ENCODE measurements at regions not wholly inside any gene's neighbourhood (a gene's known extent, or its start where the extent isn't known, plus 50 kb on each side); places are given as distances from the start of the nearest gene placed in this dataset.

GRCh38 chr1:60287536-60287935 is 214.0 kb upstream of the C1orf87 start:
- no peak overlapping the region for H3K14ac ChIP-seq (ENCODE audit: insufficient read depth, low read length)
- WGBS (ENCODE audit: extremely low coverage, insufficient read length, low lambda C conversion rate), result no CpG with 5 or more reads among the region's 1 CpG
- H3K4me1 Mint-ChIP-seq, result no peaks in the 10 kb centered on the region

More at GRCh38 chr1:60287536-60287935, 214.0 kb upstream of the C1orf87 start:
- Histone ChIP-seq H3K23me2 (ENCODE audit: insufficient read length, low read depth, low read length, poor library complexity, severe bottlenecking) (no peaks in the 10 kb centered on the region), H2AK5ac (ENCODE audit: insufficient read length, low read length) (no peak overlapping the region), H3K79me2 (ENCODE audit: insufficient read depth, low read length) (no peaks in the 10 kb centered on the region), H4K8ac (replicated peaks; ENCODE audit: insufficient read length, low read depth, low read length) (no peak overlapping the region), H2AFZ (ENCODE audit: low read length) (no peak overlapping the region), H2BK15ac (ENCODE audit: low read depth, low read length) (no peak overlapping the region), H3K27me3 (ENCODE audit: insufficient read depth, low read length) (no peaks in the 10 kb centered on the region), H4K91ac (ENCODE audit: insufficient read length, low read depth, low read length) (no peak overlapping the region), H2BK120ac (ENCODE audit: low read depth, low read length, poor library complexity, severe bottlenecking) (no peak overlapping the region), H2BK12ac (ENCODE audit: insufficient read length, low read depth, low read length) (no peak overlapping the region), H3K27ac (ENCODE audit: insufficient read length, low read depth, low read length) (no peak overlapping the region), H2BK5ac (ENCODE audit: insufficient read length, low read length) (no peak overlapping the region), H4K5ac (ENCODE audit: insufficient read length, low read depth, low read length) (no peak overlapping the region), H3T11ph (ENCODE audit: low read length) (no peak overlapping the region), H3K4me2 (ENCODE audit: insufficient read depth, insufficient read length, low read length) (no peak overlapping the region), H3K4ac (ENCODE audit: low read depth, low read length) (no peak overlapping the region), H3K79me1 (ENCODE audit: insufficient read depth, low read depth, low read length, poor library complexity, severe bottlenecking) (no peaks in the 10 kb centered on the region), H4K20me1 (ENCODE audit: control insufficient read depth, insufficient read depth, insufficient read length) (no peaks in the 10 kb centered on the region), H3K9ac (ENCODE audit: extremely low read depth, insufficient read length, low read length) (no peak overlapping the region), H3K56ac (ENCODE audit: insufficient read length, low read depth, low read length) (no peak overlapping the region), H3K4me1 (ENCODE audit: insufficient read depth, low read length) (no peaks in the 10 kb centered on the region), H3K23ac (ENCODE audit: insufficient read length, low read depth, low read length) (no peak overlapping the region), H3K9me3 (ENCODE audit: control insufficient read depth, low read depth, low read length) (no peaks in the 10 kb centered on the region), H2BK20ac (ENCODE audit: low read depth, low read length, poor library complexity, severe bottlenecking) (no peak overlapping the region), H3K18ac (ENCODE audit: insufficient read length, low read depth, low read length) (no peak overlapping the region)
- DNase-seq, result no peak
- no peak for TF ChIP-seq CTCF (conservative IDR thresholded peaks at IDR 0.05)
- no peak overlapping the region; a peak in 1 of 7 replicates for H3K27ac Mint-ChIP-seq
- peaks cover 2% of the 10 kb centered on the region; the same call in 1 of the 2 replicates for H3K27me3 Mint-ChIP-seq (ENCODE audit: low read depth)
- no peak overlapping the region for H3K4me3 Mint-ChIP-seq
- H3K9me3 Mint-ChIP-seq, result no peaks in the 10 kb centered on the region
- no peaks in the 10 kb centered on the region; a peak in 1 of 7 replicates for H3K36me3 Mint-ChIP-seq (ENCODE audit: insufficient read depth in 1 of 3, low read depth in 3 of 3)
